Skin of body (tissue), 1 donor: ENCODE measurements at regions not wholly inside any gene's neighbourhood (a gene's known extent, or its start where the extent isn't known, plus 50 kb on each side); places are given as distances from the start of the nearest gene placed in this dataset.
"Not testable (repeated sequence)": the region's sequence is repeated elsewhere in the genome, so short reads cannot be mapped to it uniquely, and the experiment has no call there.

Source experiments
- DNase-seq: peaks from one replicate; lab custom pipeline; 2025; lab: John Stamatoyannopoulos, UW

DNA sequence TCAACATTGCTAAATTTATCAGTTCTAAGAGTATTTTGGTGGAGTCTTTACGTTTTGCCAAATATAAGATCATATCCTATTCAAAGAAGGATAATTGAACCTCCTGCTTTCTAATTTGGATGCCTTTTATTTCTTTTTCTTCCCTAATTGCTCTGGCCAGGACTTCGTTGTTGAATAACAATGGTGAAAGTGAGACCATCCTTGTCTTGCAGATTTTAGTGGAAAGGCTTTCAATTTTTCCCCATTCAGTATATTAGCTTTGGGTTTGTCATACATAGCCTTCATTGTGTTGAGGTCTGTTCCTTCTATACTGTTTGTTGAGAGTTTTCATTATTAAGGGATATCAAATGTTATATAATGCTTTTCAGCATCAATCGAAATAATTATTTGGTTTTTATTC lies 1974.2 kb upstream of the ACO1 start:
- no peak for DNase-seq

DNA sequence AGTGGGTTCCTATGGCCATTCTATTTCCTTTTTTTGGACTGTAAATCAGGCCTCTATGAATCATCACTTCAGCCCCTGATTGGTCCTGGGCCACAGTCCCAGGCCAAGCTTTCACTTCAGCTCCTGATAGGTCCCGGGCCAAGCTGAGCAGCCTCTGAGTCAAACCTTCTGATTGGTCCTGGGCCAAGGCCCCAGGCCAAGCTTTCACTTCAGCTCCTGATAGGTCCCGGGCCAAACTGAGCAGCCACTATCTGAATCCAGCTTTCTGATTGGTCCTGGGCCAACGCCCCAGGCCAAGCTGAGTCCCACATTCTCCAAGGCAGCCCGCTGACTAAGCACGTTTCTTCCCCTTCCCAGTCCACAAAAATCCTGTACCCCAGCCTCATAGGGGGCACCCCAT lies 1972.9 kb upstream of the ACO1 start:
- DNase-seq = no peak

DNA sequence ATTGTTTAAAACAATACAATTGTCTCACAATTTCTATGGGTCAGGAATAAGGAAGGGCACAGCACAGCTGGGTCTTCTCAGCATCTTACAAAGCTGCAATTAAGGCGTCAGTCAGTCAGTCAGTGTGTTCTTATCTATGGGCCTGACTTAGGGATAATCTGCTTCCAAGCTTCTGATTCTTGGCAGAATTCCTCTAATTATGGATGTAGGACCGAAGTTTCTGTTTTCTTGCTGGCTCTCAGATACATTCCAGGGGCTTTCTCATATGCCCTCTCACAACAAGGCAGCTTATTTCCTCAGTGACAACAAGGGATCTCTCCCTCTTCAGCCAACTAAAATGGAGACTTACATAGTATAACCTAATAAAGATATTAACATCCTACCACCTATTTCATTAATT lies 1925.3 kb upstream of the ACO1 start:
- DNase-seq = no peak

DNA sequence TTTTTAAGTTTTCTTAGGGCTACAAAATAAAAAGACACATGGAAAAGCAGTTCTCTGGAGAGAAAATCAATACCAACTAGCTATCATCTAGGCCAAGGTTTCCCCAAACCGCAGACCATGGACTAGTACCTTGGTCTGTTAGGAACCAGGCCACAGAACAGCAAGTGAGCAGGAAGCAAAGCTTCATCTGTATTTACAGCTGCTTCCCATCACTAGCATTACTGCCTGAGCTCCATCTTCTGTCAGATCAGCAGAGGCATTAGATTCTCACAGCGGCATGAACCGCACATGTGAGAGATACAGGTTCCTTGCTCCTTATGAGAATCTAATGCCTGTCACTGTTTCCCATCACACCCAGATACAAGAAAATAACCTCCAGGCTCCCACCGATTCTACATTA lies 1907.6 kb upstream of the ACO1 start:
- no peak for DNase-seq

DNA sequence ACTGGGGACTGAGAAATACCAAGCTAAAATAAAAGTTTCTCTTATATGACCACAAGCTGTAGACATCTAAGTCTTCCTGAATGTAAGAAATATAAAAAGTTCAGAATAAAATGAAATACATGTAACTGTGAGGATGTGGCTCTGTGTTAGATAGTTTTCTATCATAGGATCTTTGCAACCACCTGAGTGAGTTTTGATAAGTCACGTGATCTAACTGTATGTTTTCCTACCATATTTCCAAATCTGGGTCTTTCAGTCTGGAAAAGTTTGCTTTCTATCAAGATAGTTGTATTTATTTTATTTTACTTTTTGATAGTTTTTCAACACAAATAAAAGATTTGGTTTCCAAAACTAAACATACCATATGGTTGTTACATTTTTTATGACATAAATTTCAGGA lies 1905.8 kb upstream of the ACO1 start:
- DNase-seq = no peak

DNA sequence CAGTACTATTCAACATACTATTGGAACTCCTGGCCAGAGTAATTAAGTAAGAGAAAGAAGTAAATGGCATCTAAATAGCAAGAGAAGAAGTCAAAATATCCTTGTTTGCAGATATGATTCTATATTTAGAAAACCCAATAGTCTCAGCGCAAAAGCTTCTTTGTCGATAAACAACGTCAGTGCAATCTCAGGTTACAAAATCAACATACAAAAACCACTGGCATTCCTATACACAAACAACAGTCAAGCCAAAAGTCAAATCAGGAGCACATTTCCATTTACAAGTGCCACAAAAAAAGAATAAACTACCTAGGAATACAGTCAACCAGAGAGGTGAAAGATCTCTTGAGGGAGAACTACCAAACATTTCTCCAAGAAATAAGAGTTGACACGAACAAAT lies 1901.9 kb upstream of the ACO1 start:
- no peak for DNase-seq

DNA sequence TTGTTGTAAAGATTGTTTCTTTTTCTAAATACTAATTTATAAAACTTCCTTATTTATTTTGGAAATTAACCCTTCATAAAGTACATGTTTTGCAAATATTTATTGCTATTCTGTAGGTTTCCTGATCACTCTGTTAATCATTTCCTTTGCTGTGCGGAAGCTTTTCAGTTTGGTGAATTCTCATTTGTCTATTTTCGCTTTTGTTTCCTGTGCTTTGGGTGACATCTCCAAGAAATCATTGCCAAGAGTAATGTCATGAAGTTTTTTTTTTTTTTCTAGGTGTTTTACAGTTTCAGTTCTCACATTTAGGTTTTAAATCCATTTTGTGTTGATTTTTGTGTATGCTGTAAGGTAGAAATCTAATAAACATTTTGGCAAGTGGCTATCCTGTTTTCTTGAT lies 1899.8 kb upstream of the ACO1 start:
- no peak for DNase-seq

DNA sequence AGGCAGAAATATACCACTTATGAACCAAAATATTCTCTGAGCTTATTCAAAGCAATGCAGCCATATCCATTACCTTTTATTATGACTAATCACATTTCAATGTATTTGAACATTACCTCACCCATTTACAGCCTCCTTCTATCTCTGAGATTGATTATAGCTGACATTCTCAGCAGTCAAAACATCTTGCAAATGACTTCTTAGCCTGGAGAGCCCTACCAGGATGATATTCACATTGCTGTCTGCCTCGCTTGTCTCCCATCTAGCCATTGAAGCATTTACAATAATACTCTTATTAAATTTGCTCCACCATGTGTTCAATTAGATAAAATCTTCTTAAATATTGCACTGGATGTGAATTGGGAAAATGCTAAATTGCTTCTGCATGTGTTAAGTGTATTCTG lies 1879.9 kb upstream of the ACO1 start:
- no peak for DNase-seq

DNA sequence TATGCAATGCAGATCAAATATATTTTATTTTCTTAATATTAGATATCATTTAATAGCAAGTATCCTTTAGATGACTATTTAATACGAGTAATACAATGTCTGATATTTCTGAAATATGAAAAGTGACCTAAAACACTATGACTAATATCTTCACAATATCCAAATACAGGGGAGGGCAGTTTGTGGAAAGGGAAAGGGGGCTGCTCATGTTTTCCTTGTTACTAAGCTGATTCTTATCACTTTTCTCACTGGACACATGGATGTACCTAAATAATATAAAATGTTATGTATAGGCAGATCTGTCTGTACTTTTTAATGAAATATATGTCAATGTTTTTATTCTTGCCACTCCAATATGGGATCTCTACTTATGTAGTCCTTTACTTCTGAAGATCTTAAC lies 1879.1 kb upstream of the ACO1 start:
- no peak for DNase-seq

DNA sequence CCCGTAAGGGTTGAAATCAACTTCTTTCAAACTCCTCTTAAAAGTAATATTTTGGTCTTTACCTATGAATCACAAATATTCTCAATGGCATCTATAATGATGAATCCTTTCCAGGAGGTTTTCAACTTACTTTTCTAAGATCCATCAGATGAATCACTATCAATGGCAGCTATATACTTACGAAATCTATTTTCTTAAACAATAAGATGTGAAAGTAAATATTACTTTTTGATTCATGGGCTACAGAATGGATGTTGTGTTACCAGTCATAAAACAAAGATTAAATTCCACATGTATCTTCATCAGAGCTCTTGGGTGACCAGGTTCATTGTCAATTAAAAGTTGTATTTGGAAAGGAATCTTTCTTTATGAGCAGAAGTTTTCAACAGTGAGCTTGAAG lies 1877.7 kb upstream of the ACO1 start:
- no peak for DNase-seq

DNA sequence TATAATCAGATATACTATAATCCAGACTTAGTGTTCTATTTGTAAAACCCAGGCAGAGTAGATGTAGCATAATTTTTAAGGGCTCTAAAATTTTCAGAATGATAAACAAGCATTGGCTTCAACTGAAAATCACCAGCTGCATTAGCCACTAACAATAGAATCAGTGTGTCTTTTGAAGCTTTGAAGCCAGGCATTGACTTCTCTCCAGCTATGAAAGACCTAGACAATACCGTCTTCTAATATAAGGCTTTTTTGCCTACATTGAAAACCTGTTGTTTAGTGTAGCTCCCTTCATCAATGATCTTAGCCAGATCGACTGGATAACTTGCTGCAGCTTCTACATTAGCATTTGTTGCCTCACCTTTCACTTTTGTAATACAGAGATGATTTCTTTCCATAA lies 1877.3 kb upstream of the ACO1 start:
- no peak for DNase-seq

DNA sequence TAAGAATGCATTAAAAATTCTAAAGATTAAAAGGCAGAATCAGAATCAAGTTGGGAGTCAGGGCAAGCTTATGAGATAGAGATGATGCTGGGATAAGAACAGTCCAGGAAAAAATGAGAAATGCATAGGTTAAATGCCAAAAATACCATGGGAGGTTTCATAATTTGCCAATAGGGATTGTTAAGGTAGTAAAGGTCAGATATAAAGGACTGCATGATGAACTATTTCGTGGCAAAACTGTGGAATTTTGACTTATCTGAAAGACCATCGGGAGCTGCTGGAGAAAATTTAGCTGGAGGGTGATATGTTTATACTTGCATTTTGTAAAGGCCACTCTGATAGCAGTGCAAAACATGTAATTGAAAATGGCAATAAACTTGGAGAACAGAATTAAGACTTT lies 1872.8 kb upstream of the ACO1 start:
- no peak for DNase-seq

DNA sequence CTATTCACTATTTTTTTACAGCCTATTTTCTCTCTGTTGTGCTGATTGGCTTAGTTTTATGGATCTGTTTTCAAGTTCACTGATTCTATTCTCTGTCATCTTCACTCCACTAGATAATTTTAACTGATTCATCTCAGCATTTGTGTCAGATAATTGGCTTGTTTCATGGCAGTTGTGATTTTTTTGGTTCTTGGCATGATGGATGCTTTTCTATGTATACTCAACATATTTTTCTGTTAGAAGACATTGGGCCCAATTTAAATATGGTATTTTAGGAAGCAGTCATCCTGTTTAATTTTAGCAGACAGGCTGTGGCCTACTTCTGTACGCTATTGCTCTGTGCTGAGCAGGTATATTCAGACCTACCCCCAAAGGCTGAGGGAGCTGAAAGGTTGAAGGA lies 1865.3 kb upstream of the ACO1 start:
- no peak for DNase-seq

DNA sequence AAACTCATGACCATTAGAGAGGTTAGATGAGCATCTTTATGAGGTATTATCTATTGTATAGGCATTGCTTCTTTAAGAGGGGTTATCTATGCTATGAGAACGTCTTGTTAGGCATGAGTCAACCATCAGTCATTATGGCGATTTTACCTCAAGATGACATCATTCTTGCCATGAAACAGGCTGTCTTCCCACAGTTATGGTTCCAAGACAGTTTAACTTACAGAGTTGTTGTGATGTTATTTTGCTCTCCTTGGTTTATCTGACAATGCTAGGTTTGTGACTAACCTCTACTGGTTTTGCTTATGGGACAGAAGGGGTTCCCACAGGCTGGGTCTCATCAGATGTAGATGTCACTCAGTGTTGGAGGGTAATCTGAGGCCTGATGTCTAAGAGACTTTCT lies 1864.7 kb upstream of the ACO1 start:
- no peak for DNase-seq

DNA sequence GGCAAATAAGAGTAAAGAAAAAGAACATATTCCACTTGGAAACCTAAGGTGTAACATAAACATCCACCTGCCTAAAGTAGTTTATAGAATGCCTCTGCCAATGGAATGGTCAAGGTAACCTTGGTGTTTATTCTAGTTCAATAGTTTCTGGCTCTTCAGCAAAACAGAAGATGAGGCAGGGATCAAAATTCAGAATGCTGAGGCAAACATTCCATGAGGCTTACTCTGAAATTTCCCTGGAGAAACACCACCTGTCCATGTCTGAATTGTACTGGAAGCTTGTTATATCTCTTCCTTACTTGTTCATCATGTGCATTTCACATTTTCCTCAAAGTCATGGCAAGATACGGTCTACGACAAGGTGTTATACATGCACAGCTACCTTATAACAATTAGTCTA lies 1862.4 kb upstream of the ACO1 start:
- DNase-seq = no peak

DNA sequence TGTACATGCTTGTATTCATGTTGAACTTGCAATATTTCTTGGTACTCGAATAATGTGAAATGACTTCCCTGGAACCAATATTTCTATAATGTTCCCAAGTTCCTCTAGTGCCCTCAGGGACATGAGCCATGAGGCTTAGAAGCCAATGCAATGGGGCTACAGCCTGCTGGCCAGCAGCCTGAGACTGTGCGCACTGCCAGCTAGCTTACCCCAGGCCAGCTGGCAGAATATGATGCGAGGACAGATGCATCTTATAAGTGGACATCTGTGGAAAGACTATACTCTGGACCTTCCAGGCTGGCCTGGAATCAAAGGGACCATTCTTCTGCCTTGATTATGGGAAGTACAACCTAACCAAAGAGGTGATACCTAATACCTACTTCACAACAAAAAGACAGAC lies 1862.0 kb upstream of the ACO1 start:
- DNase-seq = no peak

DNA sequence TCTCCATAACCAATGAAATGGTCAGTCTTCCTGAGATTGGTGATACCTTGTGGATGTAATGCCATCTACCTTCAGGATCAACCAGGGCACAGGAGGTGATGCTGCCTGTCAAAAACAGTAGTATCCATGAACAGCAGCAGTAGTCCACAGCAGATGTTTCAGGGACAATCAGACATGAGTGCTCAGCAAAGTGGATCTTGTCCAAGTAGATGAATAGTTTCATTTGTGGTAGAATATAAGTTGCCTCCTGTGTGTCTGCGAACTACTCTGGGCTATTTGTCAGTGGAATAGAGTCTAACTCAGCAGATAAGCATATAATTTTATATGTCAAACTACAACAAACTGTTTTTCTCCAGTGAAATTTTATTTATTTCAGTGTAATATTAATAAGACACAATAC lies 1860.1 kb upstream of the ACO1 start:
- no peak for DNase-seq

DNA sequence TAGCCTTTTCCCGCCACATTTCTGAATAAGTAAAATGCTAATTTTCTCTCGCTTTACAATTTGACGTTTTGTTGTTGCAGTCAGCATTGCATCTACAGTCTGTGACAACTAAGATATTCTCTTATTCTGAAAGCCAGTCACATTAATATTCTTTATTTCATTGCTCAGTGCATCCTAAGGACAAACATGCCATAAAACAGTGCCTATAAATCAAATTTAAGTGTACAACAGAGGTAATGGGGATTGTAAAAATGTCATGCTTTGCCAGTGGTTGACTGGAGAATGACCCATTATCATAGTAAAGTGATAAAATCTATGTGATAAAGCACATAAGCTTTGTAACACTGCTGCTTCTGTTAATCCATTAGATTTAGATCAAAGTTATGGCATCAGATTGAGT lies 1850.0 kb upstream of the ACO1 start:
- no peak for DNase-seq

DNA sequence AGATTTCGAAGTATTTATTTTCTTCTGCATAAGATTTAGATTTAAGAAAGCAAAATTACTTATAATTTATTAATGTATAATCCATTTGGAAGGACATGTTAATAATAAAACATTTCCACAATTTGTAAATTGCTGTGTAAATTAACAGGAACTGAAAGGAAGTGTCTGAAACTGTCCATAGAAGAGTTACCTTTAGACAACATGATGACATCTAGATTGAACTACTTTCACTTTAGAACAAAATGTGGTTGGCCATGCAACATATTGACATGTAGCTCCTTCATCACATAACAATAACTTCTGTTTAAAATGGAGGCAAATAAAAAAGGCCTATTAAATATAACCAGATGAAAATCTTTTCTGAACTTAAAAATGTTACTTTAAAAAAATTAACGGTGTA lies 1849.5 kb upstream of the ACO1 start:
- DNase-seq = no peak

DNA sequence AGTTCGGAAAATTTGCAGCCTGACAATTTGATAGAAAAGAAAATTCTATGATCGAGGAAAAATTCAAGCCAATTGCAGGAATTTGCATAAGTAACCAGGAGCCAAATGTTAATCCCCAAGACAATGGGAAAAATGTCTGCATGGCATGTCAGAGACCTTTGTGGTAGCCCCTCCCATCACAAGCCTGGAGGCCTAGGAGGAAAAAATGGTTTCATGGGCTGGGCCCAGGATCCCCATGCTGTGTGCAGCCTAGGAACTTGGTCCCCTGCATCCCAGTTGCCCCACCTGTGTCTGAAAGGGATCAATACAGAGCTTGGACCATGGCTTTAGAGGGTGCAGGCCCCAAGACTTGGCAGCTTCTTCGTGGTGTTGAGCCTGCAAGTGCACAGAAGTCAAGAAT lies 1847.9 kb upstream of the ACO1 start:
- DNase-seq = no peak

DNA sequence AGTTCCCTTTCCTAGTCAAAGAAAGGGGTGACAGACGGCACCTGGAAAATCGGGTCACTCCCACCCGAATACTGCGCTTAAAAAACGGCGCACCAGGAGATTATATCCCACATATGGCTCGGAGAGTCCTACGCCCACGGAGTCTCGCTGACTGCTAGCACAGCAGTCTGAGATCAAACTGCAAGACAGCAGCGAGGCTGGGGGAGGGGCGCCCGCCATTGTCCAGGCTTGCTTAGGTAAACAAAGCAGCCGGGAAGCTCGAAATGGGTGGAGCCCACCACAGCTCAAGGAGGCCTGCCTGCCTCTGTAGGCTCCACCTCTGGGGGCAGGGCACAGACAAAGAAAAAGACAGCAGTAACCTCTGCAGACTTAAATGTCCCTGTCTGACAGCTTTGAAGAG lies 1844.7 kb upstream of the ACO1 start:
- not testable (repeated sequence) for DNase-seq

DNA sequence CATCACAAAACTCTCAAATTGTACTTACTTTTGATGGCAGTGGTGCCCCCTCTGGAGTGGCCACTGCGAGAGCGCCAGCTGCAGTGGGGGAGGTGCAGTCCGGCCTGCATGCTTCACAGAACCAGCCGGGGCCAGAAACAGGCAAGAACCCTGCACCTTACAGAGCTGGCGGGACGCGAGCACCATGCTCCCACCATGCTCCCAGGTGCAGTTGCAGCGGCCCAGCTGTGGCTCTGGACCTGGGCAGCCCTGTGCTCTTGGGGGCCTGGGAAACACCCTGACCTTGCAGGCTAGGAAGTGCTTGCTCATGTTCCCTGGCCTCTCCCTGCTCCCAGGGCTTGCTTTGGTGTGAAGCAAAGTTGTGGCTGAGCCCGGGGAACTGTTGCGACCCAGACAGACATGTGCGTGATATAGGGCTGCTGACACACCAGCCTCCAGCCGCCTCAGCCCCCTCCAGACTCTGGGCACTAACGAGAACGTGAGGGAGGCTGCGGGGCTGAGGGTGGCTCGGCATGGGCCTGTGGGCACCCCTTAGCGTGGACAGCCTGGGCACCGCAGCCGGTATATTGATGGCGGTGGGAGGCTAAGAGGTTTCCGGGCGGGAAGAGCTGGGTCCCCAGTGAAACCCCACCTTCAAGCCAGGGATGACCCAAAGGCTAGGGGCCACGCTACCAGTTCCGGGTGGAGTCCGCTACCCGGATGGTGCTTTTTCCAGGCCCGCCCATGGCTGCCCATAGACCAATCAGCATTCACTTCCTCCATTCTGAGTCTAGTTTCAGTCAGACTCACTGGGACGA lies 1809.9 kb upstream of the ACO1 start:
- DNase-seq = no peak

DNA sequence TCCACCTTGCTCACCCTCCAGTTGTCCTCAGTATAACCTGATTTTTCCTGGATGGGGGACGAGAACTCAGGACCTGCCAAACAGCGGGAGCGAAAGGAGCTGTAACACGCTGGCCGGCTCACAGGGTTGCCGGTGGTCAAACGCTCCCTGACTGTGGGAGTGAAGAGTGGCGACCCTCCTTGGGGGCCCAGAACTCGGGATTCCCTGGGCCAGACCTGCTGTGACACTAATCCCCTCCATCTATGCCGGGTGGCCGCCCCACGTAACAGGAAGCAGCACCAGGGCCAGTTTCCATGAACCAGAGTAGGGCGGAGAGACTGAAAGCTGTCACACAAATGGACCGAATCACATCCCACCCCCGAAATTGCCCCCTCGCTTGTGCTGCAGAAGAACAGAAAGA lies 1809.2 kb upstream of the ACO1 start:
- no peak for DNase-seq

DNA sequence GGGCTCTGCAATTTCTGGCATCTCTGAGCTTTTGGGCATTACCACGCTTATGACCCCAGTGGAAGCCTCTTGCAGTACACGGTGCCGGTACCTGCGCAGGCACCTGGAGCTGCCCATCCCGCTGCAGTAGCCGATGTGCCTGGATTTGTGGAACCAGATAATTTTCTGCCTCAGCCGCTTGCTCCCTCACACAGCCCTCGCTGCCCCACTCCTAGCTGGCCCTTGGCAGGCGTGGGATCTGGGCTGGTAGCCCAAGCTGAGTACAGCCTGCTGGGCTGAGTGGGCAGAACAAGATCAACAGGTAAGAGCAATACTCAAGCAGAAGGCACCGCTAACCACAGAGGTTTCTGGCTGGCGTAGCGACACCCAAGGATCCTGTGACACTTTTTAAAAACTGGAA lies 1808.8 kb upstream of the ACO1 start:
- DNase-seq = no peak
